Endothelial cell of umbilical vein (primary cell): ENCODE measurements at regions not wholly inside any gene's neighbourhood (a gene's known extent, or its start where the extent isn't known, plus 50 kb on each side); places are given as distances from the start of the nearest gene placed in this dataset.

Experiments used
- BruUV-seq: library from RNA; stranded (reverse); fragments of 400-500 nt; replicated peaks from 2 replicates; lab custom pipeline; 2021; lab: Mats Ljungman, UMichigan
- CTCF ChIA-PET: fragments of 300-600, 350-600 bp; sonication (Branson Sonifier 250); formaldehyde crosslinking; loops from one replicate; lab custom pipeline; 2021; ENCODE audit warnings: antibody characterized with exemption, inconsistent platforms; lab: Charles Lee
- POLR2A ChIA-PET: fragments of 300-600, 350-600 bp; sonication (Branson Sonifier 250); formaldehyde crosslinking; loops from one replicate; lab custom pipeline; 2021; ENCODE audit warnings: antibody characterized with exemption, inconsistent platforms; lab: Charles Lee
- DNase-seq: peaks from one replicate; pipeline ENCODE4 v3.0.0-alpha.2; 2011; ENCODE audit warnings: low read depth, low spot score
- FAIRE-seq: peaks from 2 replicates; lab custom pipeline; 2011; peaks lifted over from hg19 to GRCh38; lab: Jason Lieb, UNC
- H2AFZ ChIP-seq: 2 replicates; pipeline ENCODE4 v1.6.0; 2012; ENCODE audit warnings: low read depth, low read length, control low read depth, inconsistent platforms
- H3K27ac ChIP-seq: 2 replicates; pipeline ENCODE4 v1.5.1; 2011; ENCODE audit warnings: low read depth, mild to moderate bottlenecking, control low read depth, low read length, moderate library complexity; ENCODE audit not compliant: insufficient read depth
- H3K27me3 ChIP-seq, 2 experiments: 2 replicates each; pipeline versions ENCODE4 v1.6.0 to v1.6.1; 2011; ENCODE audit warnings: low read length in 2 of 2, mixed read lengths in 1 of 2; ENCODE audit not compliant: control insufficient read depth in 2 of 2, insufficient read depth in 2 of 2
- H3K36me3 ChIP-seq, 2 experiments: 2 replicates in 1 of 2; 3 replicates in 1 of 2; pipeline ENCODE4 v1.5.1; 2011; ENCODE audit warnings: low read length in 2 of 2, mild to moderate bottlenecking in 1 of 2, moderate library complexity in 1 of 2; ENCODE audit not compliant: control insufficient read depth in 2 of 2, insufficient read depth in 2 of 2; ENCODE audit errors: extremely low read depth in 1 of 2
- H3K4me1 ChIP-seq: 3 replicates; pipeline ENCODE4 v1.5.1; 2011; ENCODE audit warnings: mild to moderate bottlenecking, low read length; ENCODE audit not compliant: control insufficient read depth, insufficient read depth; ENCODE audit errors: extremely low read depth
- H3K4me2 ChIP-seq: 2 replicates; pipeline ENCODE4 v1.6.1; 2011; ENCODE audit warnings: low read length, control low read depth, mixed read lengths; ENCODE audit not compliant: insufficient read depth
- H3K4me3 ChIP-seq, 3 experiments: fragments of 200-600 bp in 1 of 3; sonication (generic), shearing (Covaris generic) in 1 of 3; replicated peaks in 1 of 3; 2 replicates each; pipeline ENCODE4 v1.5.1; 2011 to 2016; ENCODE audit warnings: control low read depth in 3 of 3, low read length in 3 of 3, mild to moderate bottlenecking in 2 of 3, inconsistent platforms in 1 of 3, low read depth in 1 of 3, moderate library complexity in 1 of 3; ENCODE audit not compliant: insufficient read depth in 1 of 3
- H3K79me2 ChIP-seq: 2 replicates; pipeline ENCODE4 v1.6.0; 2012; ENCODE audit warnings: low read length, inconsistent platforms; ENCODE audit not compliant: control insufficient read depth, insufficient read depth
- H3K9ac ChIP-seq: replicated peaks from 2 replicates; pipeline ENCODE3; 2011; ENCODE audit warnings: low read length, control low read depth; ENCODE audit not compliant: insufficient read depth; ENCODE audit errors: extremely low read depth
- H3K9me1 ChIP-seq: replicated peaks from 3 replicates; pipeline ENCODE4 v1.6.0; 2011; ENCODE audit warnings: mild to moderate bottlenecking, low read length; ENCODE audit not compliant: control insufficient read depth, insufficient read depth; ENCODE audit errors: extremely low read depth
- H3K9me3 ChIP-seq: replicated peaks from 2 replicates; pipeline ENCODE4 v1.5.1; 2012; ENCODE audit warnings: low read length, inconsistent platforms; ENCODE audit not compliant: control insufficient read depth, insufficient read depth
- H4K20me1 ChIP-seq: replicated peaks from 2 replicates; pipeline ENCODE3; 2011; ENCODE audit warnings: mild to moderate bottlenecking, low read length; ENCODE audit not compliant: control insufficient read depth, insufficient read depth; ENCODE audit errors: extremely low read depth
- EZH2 ChIP-seq: IDR thresholded peaks from 2 replicates; pipeline ENCODE4 v1.6.1; 2012; ENCODE audit warnings: borderline replicate concordance, low read depth, mild to moderate bottlenecking, moderate library complexity, low read length, inconsistent platforms; ENCODE audit not compliant: severe bottlenecking
- FOS ChIP-seq: IDR thresholded peaks from 2 replicates; pipeline ENCODE4 v1.6.1; 2011; ENCODE audit warnings: mild to moderate bottlenecking, low read length, moderate library complexity, borderline replicate concordance; ENCODE audit not compliant: insufficient read depth
- GATA2 ChIP-seq: IDR thresholded peaks from 2 replicates; pipeline ENCODE4 v1.7.0; 2011; ENCODE audit warnings: low read depth, mild to moderate bottlenecking, moderate library complexity, mixed read lengths, low read length; ENCODE audit not compliant: insufficient read length, insufficient read depth
- JUN ChIP-seq: IDR thresholded peaks from 2 replicates; pipeline ENCODE4 v1.6.1; 2011; ENCODE audit warnings: borderline replicate concordance, low read depth; ENCODE audit not compliant: insufficient read length, insufficient read depth
- MAX ChIP-seq: IDR thresholded peaks from 2 replicates; pipeline ENCODE4 v1.6.1; 2011; ENCODE audit not compliant: insufficient read depth, insufficient read length
- MYC ChIP-seq: IDR thresholded peaks from one replicate; pipeline ENCODE4 v1.6.1; 2011; ENCODE audit warnings: mild to moderate bottlenecking, low read depth, low read length
- POLR2A ChIP-seq: IDR thresholded peaks from 2 replicates; pipeline ENCODE4 v1.6.1; 2012; ENCODE audit warnings: low read depth, mild to moderate bottlenecking, control low read depth, low read length
- POLR2AphosphoS5 ChIP-seq: IDR thresholded peaks from 2 replicates; pipeline ENCODE4 v1.6.1; 2012; ENCODE audit warnings: low read depth, mild to moderate bottlenecking, control low read depth, low read length, moderate library complexity; ENCODE audit not compliant: insufficient read depth
- dilution Hi-C: fragments of 300-500 bp; cut with MboI; formaldehyde crosslinking; loops from one replicate; pipeline ENCODE4 v1.15.0; 2019; ENCODE audit warnings: low sequenced_read_pairs; ENCODE audit not compliant: extremely low pct_ligation_motif_present
- intact Hi-C: fragments of 100-400 bp; cut with micrococcal nuclease; formaldehyde crosslinking; loops from one replicate; pipeline ENCODE4 v1.10.0; 2022

- Histone ChIP-seq H3K36me3 (no peaks in the 10 kb centered on the region), H3K4me3 (no peak overlapping the region), H2AFZ (no peak overlapping the region), H3K27ac (no peak overlapping the region), H3K79me2 (no peaks in the 10 kb centered on the region), H3K9me1 (no peaks in the 10 kb centered on the region), H3K4me2 (no peak overlapping the region), H3K27me3 (no peaks in the 10 kb centered on the region), H3K9ac (no peak overlapping the region), H4K20me1 (no peaks in the 10 kb centered on the region), H3K4me1 (no peaks in the 10 kb centered on the region), H3K9me3 (peaks cover 4% of the 10 kb centered on the region)
- no TSS peak for BruUV-seq
- ChIA-PET CTCF (no interaction called here), POLR2A (no interaction called here)
- dilution Hi-C loops (no loop called here), intact Hi-C loops (no loop called here)
- DNase-seq (no peak), FAIRE-seq (no peak)
- TF ChIP-seq FOS: no peak
- no peak for TF ChIP-seq MYC
- TF ChIP-seq JUN: no peak
- TF ChIP-seq MAX: no peak
- no peak for TF ChIP-seq GATA2
- no peak for TF ChIP-seq POLR2AphosphoS5
- no peak for TF ChIP-seq POLR2A
- no peak for TF ChIP-seq EZH2
Observed at GRCh38 chr16:8310816-8311215, 279.5 kb downstream of the TMEM114 start.

DNA sequence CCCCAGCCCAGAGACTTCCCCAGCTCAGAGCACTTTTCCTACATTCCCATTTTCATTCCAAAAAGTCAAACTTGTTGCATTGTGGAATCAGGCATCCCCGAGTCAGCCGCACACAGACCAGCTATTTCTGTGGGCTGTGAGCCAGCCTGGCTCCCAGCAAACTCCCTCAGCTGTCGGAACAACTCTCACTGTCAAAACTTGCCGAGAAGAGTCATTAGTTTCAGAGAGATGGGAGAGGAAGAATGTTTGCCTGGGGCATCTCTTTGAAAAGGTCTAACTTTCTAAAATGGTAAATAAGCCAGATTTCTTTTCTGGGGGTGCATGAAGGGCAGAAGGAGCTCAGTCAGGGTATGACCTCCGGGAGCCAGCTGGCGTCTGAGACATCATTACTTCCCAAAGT is 280.0 kb downstream of the TMEM114 start:
- dilution Hi-C loops: no loop called here
- Histone ChIP-seq H3K9me3 (peaks cover 5% of the 10 kb centered on the region), H3K27ac (no peak overlapping the region), H3K4me1 (no peaks in the 10 kb centered on the region), H3K4me3 (no peak overlapping the region), H2AFZ (no peak overlapping the region), H3K79me2 (no peaks in the 10 kb centered on the region), H4K20me1 (no peaks in the 10 kb centered on the region), H3K9me1 (no peaks in the 10 kb centered on the region), H3K36me3 (no peaks in the 10 kb centered on the region), H3K4me2 (no peak overlapping the region), H3K27me3 (no peaks in the 10 kb centered on the region), H3K9ac (no peak overlapping the region)
- DNase-seq: no peak
- no peak for FAIRE-seq
- ChIA-PET CTCF (no interaction called here), POLR2A (no interaction called here)
- BruUV-seq: no TSS peak
- TF ChIP-seq GATA2: no peak
- TF ChIP-seq MAX: no peak
- TF ChIP-seq FOS: no peak
- TF ChIP-seq JUN: no peak
- no peak for TF ChIP-seq MYC
- intact Hi-C loops: no loop called here
